ENCODE measurements at regions not wholly inside any gene's neighbourhood (a gene's known extent, or its start where the extent isn't known, plus 50 kb on each side); places are given as distances from the start of the nearest gene placed in this dataset.
"Not testable (repeated sequence)": the region's sequence is repeated elsewhere in the genome, so short reads cannot be mapped to it uniquely, and the experiment has no call there.

DNA sequence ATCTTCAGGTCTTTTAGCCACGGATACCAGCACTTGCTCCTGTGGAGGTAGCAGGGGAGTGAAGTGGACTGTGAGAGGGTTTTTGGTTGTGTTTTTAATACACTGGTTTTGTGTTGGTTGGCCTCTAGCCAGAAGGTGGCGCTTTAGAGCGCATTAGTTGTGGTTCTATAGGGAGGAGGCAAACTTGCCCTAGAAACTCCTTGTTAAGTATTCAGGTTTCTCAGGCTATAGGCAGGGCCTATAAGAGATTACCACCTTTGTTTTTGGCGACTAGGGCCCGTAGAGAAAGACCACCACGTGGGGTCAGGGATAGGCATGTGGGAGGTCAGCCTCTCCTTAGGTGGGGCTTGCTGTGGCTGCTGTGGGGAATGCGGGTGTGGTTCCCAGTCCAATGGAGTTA is 221.6 kb upstream of the SPANXN4 start:
- H3K4me3 ChIP-seq (ENCODE audit: low read depth, low read length), result no peak overlapping the region
- DNase-seq (ENCODE audit: low read depth), result peak; percentile 23
- TF ChIP-seq, protein P1, sequence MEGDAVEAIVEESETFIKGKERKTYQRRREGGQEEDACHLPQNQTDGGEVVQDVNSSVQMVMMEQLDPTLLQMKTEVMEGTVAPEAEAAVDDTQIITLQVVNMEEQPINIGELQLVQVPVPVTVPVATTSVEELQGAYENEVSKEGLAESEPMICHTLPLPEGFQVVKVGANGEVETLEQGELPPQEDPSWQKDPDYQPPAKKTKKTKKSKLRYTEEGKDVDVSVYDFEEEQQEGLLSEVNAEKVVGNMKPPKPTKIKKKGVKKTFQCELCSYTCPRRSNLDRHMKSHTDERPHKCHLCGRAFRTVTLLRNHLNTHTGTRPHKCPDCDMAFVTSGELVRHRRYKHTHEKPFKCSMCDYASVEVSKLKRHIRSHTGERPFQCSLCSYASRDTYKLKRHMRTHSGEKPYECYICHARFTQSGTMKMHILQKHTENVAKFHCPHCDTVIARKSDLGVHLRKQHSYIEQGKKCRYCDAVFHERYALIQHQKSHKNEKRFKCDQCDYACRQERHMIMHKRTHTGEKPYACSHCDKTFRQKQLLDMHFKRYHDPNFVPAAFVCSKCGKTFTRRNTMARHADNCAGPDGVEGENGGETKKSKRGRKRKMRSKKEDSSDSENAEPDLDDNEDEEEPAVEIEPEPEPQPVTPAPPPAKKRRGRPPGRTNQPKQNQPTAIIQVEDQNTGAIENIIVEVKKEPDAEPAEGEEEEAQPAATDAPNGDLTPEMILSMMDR (IDR thresholded peaks at IDR 0.05; ENCODE audit: insufficient read depth, low read depth, low read length, missing control alignments), result peak; percentile 15

DNA sequence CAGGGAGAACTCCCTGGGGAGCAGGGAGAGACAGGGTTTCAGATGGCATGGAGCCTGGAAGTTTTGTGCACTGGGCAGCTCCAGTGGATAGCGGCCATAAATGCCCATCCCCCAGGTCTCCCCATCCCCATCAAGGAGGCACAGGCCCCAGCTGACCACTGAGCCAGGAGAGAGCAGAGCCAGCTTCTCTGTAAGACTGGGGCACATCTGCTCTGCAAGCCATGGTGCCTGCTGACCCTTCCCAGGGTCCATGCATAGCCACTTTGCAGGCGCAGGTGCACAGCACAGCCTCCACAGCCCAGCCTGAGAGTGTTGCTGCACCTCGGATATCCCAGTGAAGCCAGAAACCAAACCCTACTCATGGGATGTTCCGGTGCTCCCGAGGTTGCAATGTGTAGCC is 206.3 kb upstream of the SPANXN4 start:
- DNase-seq (ENCODE audit: low read depth), result no peak
- TF ChIP-seq, protein P1 (IDR thresholded peaks at IDR 0.05; ENCODE audit: insufficient read depth, low read depth, low read length, missing control alignments), result no peak

DNA sequence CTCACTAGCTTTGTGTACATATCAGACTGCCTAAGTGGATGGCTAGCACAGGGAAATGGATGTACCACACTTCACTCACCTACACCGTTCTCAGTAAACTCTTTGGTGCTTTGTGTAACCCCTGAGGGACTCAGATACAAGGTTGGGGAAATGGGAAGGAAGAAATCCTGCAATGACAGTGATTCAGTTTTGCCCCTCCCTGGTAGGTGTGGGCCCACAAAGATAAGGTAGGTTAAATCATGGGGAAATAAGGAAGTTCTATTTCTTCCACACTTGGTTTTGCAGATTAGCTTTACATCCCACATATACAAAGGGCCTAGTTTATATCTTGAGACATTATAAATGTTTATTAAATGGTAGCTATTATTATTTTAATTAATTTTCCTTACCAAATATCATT is 197.6 kb upstream of the SPANXN4 start:
- TF ChIP-seq, protein P1 (IDR thresholded peaks at IDR 0.05; ENCODE audit: insufficient read depth, low read depth, low read length, missing control alignments), result no peak
- no peak for DNase-seq (ENCODE audit: low read depth)
- H3K4me3 ChIP-seq (ENCODE audit: low read depth, low read length), result no peak overlapping the region

More for the DNA sequence above, 206.3 kb upstream of the SPANXN4 start:
- H3K4me3 ChIP-seq (ENCODE audit: low read depth, low read length), result no peak overlapping the region

DNA sequence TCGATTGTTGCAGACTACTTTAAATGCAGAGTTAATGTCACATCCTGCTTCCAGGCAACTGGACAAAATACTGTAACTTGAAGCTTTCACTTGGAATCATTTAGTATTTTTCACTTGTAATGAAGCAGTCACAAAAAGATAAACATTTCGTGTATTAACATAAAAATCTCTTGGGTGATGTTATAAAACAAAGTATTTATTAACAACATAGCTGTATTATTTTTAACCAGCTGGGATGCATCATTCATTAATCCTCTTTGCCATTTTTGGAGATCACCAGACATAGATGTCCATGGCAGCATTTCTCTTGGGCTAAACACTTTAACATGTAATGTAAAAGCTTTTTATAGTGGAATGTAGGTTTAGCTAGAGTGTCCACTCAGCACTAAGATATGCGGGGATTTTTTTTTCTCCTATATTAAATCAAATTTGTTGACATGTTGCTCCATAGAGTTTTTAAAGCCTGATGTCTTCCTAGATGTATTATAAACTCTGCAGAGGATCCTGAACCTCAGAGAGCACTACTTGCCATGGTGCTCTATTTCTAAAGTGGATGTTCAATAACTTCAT is 193.7 kb upstream of the SPANXN4 start:
- no peak overlapping the region for H3K4me3 ChIP-seq (ENCODE audit: low read depth, low read length)
- no peak for DNase-seq (ENCODE audit: low read depth)
- TF ChIP-seq, protein P1 (IDR thresholded peaks at IDR 0.05; ENCODE audit: insufficient read depth, low read depth, low read length, missing control alignments), result no peak

DNA sequence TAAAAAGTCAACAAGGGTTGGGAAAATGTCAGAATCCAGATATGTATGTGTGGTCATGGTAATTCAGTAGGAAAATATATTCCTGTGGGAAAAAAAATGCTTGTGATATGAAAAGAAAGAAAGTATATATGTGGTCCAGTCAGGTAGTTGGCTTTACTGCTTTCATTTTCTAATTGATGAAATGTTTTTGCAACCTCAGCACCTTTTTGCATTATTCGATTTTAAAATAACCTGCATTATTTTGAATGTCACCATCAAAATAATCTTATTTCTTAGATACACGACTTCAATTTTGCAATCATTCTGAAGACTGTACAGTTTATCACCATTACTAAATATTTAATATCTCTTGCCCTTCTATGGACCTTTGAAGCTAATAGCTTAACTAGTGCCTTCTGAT is 170.8 kb upstream of the SPANXN4 start:
- H3K4me3 ChIP-seq (ENCODE audit: low read depth, low read length), result no peak overlapping the region
- TF ChIP-seq, protein P1 (IDR thresholded peaks at IDR 0.05; ENCODE audit: insufficient read depth, low read depth, low read length, missing control alignments), result no peak
- no peak for DNase-seq (ENCODE audit: low read depth)

DNA sequence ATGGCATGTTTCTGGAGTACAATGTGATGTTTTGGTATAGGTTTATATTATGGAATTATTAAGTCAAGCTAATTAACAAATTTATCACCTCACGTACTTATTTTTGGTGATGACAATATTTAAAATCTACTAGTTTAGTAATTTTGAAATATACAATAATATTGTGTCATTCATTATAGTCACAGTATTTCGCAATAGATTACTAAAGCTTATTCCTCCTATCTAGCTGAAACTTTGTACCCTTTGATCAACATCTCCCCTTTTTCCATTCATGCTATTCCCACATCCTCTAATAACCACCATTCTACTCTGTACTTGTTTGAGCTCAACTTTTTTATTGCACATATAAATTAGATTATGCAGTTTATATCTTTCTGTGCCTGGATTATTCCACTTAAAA is 164.8 kb upstream of the SPANXN4 start:
- TF ChIP-seq, protein P1 (IDR thresholded peaks at IDR 0.05; ENCODE audit: insufficient read depth, low read depth, low read length, missing control alignments), result no peak
- no peak overlapping the region for H3K4me3 ChIP-seq (ENCODE audit: low read depth, low read length)
- DNase-seq (ENCODE audit: low read depth), result no peak

DNA sequence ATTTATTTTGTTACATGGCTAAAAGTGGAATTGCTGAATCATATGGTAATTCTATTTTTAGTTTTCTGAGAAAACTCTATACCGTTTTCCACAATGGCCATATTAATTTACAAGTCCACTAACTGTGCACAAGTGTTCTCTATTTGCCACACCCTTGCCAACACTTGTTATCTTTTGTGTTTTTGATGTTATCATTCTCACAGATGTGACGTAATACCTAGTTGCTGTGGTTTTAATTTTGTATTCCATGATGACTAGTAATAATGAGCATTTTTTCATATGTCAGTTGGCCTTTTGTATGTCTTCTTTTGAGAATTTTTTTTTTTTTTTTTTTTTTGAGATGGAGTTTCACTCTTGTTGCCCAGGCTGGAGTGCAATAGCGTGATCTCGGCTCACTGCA is 164.2 kb upstream of the SPANXN4 start:
- no peak overlapping the region for H3K4me3 ChIP-seq (ENCODE audit: low read depth, low read length)
- TF ChIP-seq, protein P1 (IDR thresholded peaks at IDR 0.05; ENCODE audit: insufficient read depth, low read depth, low read length, missing control alignments), result no peak
- DNase-seq (ENCODE audit: low read depth), result no peak

DNA sequence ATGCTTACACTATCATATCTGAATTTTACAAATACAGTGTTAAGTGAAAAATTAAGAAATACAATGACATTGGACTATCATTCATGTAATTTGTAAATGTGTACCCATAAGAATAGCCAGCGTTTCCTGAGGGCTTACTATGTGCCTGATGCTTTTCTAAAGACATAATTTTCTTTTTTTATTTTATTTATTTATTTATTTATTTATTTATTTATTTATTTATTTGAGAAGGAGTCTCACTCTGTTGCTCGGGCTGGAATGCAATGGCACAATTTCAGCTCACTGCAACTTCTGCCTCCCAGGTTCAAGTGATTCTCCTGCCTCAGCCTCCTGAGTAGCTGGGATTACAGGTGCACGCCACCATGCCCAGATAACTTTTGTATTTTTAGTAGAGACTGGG is 159.5 kb upstream of the SPANXN4 start:
- not testable (repeated sequence) for H3K4me3 ChIP-seq (ENCODE audit: low read depth, low read length); DNase-seq (ENCODE audit: low read depth)

Data from GM12865 (cell line).